HG02870 (cell line): ENCODE measurements at regions not wholly inside any gene's neighbourhood (a gene's known extent, or its start where the extent isn't known, plus 50 kb on each side); places are given as distances from the start of the nearest gene placed in this dataset.
A peak's percentile ranks its signal among the peaks of the same experiment; 100 is the strongest.

Experiments
- ATAC-seq: cut with Tn5 transposase; IDR thresholded peaks from one replicate; pipeline ENCODE4 v1.9.1; 2021; ENCODE audit warnings: mild to moderate bottlenecking, moderate library complexity; ENCODE audit not compliant: unreplicated experiment

DNA sequence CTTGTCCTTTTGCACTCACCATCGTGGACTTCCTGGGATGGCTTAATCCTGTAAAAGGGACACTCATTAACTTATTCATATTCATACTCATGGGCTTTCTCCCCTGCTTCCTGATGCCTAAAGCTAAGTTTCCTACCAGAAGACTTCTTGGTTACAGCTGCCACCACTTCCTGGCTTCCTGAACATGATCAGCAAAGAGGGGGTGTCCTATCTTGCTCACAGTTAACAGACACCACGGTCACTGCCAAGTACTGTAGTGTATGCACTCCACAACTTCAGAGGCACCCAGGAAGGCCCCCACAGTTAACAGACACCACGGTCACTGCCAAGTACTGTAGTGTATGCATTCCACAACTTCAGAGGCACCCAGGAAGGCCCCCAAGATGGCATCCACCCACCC, 177.8 kb downstream of the SIPA1L2 start:
- ATAC-seq: no peak

DNA sequence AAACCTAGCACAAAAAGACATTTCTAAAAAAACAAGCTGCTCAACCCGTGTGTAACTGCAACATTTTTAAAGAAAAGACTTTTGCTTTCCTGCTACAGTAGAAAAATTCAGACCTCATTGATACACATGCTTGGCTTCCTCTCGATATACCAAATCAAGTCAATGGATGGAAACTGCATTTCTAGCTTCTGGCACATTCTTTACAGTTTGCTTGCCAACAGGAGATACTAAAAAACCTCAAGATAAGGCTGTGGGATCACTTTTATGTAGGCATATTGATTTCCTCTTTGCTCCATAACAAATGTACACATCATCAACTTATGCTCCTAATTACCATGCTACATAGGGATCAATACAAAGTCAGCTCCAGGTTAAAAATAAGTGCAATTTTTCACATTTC, 178.4 kb downstream of the SIPA1L2 start:
- ATAC-seq: no peak

DNA sequence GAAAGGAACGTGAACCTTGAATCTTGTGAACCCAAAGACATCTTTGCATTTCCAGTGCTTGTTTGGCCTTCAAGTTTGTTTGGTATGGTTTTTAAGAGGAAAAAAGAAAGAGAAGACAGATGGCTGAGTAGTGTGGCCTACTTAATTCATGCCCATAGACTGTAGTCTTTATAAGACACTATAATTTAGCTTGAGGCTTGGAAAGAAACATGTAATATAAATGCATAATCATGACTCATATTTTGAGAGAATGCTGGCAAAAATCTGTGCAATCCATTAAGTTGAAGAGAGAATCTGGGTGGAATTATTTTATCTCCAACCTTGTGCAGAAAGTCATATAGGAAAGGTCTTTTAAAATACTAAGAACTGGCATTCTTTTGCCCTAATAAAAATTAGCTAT, 179.3 kb downstream of the SIPA1L2 start:
- no peak for ATAC-seq

DNA sequence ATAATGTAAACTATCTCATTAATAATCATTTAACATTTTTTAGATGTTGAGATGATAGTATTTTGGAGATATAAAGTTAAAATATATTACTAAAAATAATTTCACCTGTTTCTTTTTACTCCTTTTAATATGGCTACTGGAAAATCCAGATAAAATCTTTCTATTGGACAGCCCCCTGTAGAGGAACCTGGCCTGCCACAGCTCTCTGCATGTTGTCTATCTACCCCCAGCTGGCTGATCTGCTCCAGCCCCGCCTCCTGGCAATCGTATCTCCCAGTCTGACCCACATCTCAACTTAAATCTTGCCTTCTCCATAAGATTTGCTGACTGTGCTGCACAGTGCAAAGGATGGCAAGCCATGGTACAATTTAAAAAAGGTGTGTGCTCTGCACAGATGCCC, 182.8 kb downstream of the SIPA1L2 start:
- no peak for ATAC-seq

DNA sequence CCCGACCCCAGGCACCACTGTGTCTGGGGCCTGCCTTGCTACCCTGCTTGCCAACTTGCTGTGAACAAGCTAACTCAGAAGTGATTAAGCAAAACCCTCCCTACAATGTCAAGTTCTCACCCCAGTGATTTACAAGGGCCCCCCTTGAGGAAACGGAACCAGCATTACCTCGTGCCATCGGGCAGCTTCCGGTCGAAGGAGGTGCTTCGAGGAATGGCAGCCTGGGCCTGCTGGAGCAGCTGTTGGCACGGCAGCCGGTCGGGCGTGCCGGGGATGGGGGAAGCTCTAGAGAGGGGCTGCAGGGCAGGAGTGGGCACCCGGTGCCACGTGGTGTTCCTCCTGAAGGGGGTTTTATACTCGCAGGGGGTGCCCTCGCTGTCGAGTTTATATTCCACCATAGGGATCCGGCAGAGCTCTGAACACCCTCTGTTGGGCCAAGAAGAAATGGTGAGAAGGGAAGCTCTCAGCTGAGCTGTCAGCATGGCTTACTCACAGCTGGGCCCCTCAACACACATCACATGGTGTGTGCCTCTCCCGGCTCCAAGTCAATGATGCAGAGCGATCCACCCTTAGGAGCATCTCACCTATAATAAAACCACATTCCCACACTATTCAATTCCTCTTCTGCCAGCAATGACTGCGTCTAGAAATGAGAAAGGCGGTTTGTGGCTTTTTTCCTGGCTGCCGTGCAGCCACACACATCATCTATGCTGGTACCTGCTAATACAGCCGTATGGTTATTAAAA, 184.4 kb downstream of the SIPA1L2 start:
- ATAC-seq: no peak

DNA sequence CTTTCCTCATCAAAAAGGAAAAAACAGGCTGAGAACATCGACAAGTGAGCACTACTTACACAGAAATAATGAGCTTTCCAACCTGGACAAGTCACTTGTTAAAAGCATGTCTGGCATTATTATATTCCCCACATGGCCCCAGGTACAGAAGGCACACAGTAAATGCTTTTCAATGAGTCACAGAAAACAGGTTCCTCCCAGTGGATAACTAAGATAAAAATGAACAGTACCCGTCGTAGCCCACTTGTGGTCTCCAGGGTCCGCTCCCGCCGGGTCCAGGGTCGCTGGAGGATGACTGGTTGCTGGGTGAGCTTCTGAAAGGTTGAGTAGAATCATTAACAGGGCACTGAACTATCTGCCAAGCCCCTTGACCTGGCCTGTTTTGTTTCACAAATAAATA, 186.6 kb downstream of the SIPA1L2 start:
- ATAC-seq: no peak

DNA sequence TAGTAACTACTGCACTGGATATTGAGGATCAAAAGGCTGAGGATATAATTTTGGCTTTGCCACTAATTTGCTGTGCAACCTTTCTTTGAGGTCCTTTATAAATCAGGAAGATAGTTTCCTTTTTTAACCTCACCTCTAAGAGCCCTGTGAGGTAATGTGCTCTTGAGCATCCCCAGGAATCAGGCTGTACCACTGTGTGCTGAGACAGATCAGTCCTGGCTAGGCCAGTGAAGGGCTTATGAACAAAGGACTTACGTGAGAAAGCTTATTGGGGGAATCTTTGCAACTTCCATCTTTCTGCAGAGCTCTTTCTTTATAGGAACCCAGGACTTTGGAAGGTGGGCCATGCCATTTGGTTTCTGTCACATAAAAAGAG, 188.9 kb downstream of the SIPA1L2 start:
- no peak for ATAC-seq

DNA sequence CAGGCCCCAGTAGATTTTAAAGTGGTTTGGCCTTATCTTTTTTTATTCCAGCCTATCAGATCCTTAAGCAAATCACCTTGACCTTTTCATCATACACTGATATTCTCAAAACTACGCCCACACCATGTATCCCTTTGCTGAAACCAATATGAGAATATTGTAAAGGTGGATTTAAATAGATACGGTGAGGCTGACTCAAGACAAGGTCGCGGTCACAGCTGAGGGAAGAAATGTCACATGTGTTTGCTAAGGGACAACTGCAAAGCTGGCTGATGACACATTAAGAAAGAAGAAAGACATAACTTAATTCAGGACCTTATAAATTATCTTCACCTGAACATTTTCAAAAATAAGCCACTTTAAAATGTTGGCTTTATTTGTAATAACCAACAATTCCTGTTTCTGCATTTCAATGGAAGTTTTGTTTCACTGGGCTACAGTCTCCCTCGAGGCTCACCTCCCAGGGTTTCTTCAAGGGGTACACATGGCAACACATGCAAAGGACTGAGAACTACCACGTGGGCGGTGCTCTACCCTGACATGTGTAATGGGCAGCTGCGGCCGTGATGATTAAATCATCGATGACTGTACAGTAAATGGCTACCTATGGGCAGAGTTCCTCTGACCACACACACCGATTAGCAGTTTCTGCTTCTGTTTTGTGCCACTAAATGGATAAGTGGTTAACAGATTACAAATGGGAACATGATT, 189.5 kb downstream of the SIPA1L2 start:
- ATAC-seq: peak; percentile 82

DNA sequence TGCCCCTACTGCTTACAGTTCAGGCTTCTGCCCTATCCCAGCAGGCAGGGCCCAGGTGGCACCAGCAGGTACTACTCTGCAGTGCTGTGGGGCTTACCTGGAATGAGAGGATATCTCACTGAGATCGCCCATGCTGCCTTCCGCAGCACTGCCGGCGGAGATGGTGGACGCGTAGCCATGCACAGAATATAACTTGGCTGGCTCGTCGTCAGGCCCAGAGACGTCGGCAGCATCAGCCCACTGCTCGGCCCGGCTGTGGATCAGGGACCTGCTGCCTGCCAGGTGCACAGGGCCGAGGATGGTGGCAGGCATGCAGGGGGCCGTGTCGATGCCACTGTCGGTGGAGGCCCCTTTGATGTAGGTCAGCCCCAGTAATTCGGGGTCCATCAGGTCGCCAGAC, 190.9 kb downstream of the SIPA1L2 start:
- ATAC-seq: no peak

DNA sequence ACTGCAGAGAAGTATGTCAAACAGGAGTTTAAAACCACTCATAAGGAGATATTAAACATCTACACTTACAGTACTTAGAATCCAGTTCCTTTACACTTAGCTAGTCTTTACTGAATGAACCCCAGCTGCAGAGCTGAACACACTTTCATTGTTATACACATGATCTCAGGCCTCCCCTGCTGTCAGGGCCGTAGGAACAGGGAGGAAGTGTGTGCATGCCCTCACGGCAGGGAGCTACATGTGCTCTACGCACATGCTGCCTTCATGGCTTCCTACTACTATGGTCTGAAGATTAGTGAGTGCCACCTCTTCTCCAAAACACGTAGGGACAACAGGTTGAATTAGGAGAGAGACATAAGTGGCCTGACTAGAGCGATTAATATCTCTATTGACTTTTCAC, 191.5 kb downstream of the SIPA1L2 start:
- ATAC-seq: no peak

DNA sequence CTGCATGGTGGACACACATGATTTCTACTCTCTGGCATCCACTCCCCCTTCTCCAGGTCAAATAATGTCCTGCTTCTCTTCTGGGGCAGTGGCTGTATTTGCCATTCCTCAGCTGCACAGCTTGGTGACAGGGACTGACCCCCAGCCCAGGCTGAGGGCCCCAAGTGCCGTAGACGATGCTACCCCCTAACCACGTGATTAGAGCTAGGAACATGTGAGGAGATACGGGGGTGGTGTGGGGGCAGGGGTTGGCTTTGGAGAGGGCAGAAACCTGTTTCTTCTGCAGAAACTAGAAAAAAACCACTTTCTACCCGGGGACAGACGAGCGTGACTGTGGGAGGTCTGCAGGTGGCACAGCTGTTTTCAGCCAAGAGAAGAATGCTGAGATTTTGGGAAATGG, 192.4 kb downstream of the SIPA1L2 start:
- no peak for ATAC-seq

DNA sequence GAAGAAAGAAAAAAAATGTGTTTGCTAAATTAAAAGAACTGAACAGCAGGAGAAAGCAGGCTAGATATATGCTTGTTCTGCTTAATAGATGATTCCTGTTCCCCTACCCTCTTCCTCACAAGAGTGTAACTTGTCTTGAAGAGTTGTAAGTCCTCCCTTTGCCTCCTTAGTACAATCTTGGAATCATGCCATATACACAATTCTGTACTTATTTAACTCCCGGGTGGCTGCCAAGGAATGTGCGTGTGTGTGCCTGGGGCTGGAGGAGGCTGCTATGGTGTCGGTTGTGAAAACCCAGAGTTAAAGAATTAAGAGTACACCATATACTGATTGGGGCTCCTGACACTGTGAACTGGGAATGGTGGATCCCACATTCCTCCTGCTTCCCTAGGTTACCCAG, 194.2 kb downstream of the SIPA1L2 start:
- ATAC-seq: no peak

DNA sequence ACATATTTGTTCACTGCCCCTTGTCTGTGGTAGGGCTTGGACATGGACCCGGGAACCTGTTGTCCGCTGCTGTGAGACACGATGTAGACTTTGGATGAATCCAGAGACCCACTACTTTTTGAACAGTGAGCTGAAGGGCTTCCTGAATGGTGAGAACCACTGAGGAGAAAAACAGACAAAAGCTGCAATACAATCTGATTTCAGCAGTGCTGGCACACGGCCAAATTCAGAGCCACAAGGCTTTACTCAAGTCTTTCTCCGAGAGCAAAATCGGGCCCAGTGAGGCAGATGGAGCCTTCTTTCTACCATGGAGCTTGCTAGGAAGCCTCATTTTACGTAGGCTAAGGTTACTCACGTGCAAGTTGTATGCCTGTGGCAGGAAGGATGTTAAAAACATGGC, 197.6 kb downstream of the SIPA1L2 start:
- ATAC-seq: no peak

DNA sequence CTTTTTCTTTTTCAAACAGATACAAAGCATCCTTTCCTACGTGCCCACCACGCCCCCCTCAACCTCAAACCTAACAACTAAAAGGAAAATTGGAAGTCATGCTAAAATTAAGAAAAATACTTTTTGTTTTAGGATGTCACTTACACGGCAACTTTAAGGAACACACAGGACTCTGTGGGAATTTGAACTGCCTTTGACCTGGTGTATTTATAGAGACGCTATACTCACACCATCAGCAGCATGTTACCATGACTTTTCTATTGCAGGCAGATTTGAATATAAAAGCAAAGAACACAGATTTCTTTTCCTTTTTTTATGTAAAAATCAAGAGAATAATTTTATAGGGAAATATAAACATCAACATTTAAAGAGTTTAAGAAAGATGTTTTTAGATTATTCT, 198.2 kb downstream of the SIPA1L2 start:
- no peak for ATAC-seq

DNA sequence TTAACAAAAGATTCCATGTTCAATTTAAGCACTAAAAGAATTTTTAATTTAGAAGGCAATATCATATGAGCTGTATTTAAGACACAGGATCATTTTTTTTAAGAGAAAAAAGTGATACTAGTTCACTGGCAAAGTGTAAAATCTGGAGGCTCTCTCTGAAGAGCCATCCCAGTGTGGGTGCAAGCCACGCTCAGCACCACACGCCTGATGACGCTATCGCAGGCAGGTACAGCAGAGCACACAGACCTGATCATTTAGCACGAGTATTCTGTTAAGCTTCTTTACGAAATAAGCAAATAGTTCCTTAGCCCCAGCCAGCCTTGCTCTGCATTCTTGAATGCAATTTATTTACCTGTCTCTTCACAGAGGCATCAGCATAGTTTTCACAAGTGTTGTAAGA, 198.6 kb downstream of the SIPA1L2 start:
- no peak for ATAC-seq

DNA sequence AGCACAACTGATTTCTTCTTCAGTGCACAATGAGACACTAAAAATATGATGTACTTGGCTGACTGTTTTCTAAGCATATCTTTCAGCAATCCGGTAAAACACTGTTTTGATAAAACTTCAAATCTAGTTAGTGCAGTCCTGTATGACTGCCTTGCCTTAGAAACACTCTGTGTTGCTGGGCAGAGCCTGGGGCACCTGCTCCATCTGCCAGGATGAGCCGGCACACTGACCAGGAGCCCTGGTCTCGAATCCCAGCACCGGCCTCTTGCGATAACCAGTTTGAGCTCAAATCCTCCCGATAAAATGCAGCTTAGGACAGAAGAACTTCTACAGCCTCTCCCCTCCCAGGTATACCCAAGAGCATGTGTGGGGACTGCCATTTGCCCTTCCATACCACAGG, 199.5 kb downstream of the SIPA1L2 start:
- no peak for ATAC-seq

DNA sequence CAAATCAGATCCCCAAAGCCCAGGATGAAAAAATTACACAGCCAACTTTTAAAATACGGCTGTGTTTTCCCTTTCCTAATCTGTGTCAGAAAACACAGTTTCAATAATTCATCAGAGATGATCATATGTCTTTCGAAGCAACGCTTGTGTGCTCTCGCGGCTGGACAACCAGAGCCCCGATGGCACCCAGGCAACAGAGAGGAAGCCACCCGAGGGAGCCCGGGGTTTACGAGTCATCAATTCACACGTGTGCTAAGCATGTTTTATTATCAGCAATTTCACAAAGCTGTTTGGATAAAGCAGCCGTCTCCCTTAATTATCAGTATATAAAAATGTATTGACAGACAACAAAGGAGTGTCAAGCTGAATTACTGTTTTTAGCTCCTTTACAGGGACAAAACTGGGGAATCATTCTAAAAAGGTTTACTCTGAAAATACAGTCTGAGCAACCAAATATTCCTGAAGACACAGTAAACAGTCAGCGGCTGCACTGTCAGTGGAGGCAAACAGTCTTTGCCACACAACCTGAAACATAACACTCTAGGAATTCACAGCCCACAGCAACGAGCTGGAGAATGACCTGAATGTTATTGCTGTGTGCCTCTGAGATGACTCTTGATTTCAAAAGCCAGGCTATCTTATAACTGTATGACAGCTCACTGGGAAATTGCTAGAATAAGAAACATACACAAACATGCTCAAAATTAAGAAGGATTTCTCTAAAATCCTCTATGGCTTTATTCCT, 201.0 kb downstream of the SIPA1L2 start:
- ATAC-seq: no peak

DNA sequence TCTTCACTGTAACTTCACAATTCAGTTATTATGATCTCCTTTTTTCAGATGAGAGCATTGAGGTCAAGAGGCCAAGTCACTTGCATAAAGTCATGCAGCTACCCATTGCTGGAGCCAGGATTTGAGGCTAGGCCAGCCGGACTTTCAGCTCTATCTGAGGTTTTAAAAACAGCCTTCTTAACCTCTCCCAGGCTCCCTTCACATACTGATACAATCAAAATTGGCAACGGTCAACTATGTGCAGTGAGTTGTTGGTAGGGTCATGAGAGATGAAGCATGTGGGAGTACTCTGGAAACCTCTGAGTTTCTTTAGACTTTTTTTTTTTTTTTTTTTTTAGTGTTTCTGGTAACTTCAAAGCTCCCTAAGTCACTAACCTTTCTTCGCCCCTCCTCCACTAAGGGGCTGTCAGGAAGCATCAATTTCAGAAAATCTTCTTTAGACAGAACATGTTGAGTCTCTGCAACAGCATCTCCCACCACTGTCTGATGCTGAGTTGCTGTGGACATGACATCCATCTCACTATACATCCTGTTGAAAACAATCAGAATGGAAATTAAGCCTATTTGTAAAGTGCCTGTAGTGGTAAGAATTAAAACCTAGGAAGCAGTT, 201.8 kb downstream of the SIPA1L2 start:
- ATAC-seq: no peak

DNA sequence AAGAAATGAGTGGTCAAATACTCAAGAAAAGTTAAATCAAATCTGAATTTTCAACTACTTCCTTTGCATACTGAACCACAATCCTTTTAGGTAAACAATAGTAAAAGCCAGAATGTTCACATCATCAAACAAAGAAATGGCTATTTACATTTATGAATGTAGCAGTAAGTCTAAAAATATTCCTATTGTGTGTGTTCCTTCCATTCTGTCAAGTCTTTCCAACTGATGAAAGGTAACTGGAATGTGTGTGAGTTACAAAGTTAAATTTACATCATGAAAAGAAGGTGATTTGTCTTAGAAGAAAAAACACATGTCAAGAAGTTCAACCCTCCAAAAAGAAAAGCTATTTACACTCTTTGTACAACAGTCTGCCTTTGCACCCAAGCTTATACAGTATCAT, 203.1 kb downstream of the SIPA1L2 start:
- no peak for ATAC-seq

DNA sequence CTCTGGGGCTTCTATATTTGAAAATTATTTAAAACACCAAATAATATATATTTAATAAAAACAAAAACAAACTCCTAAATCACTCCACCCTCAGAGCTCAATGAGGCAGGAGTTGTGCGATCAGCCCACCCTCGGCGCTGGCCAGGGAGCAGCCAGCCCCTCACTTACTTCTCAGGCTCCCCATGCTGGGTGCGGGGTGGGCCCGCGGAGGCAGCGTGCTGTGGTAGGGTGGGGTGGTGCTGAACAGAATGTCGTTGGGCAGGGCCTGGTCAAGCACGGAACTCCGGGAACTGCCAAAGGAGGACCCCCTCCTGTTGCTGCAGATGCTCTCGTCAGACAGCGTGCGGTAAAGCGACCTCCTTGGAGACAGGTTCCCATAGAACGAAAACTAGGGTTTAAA, 204.5 kb downstream of the SIPA1L2 start:
- no peak for ATAC-seq

DNA sequence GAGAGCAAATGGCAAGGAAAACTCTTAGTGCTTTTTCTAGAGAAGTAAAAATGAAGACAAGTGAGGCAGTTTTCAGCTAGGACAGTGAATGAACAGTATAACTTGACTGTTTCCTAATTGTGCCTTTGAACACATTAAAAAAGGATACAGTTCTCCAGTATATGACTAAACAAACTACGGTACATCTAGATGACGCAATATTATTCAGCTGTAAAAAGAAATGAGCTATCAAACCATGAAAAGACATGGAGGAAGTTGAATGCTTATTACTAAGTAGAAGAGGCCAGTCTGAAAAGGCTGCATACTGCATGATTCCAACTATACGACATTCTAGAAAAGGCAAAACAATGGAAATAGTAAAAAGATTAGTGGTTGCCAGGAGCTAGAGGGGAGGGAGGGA, 206.3 kb downstream of the SIPA1L2 start:
- no peak for ATAC-seq

DNA sequence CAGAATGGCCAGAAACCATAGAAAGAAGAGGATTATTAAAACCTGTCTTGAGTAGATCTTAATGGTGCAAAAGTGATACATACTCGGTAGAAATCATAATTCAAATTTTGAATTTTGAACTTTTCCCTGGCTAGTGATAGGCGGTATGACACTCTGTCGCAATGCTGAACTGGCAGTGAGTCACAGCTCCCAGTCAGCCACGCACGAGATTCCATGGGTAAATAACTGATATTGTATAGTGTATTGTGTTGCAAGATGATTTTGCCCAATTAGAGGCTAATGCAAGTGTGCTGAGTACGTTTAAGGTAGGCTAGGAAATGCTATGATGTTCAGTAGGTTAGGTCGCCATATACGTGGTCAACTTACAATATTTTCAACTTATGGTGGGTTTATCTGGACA, 207.0 kb downstream of the SIPA1L2 start:
- no peak for ATAC-seq
